Astrocyte of the hippocampus (primary cell): ENCODE measurements at regions not wholly inside any gene's neighbourhood (a gene's known extent, or its start where the extent isn't known, plus 50 kb on each side); places are given as distances from the start of the nearest gene placed in this dataset.

Experiments
- DNase-seq: peaks from one replicate; pipeline ENCODE4 v3.0.0; 2011; ENCODE audit warnings: low read depth, low spot score

DNA sequence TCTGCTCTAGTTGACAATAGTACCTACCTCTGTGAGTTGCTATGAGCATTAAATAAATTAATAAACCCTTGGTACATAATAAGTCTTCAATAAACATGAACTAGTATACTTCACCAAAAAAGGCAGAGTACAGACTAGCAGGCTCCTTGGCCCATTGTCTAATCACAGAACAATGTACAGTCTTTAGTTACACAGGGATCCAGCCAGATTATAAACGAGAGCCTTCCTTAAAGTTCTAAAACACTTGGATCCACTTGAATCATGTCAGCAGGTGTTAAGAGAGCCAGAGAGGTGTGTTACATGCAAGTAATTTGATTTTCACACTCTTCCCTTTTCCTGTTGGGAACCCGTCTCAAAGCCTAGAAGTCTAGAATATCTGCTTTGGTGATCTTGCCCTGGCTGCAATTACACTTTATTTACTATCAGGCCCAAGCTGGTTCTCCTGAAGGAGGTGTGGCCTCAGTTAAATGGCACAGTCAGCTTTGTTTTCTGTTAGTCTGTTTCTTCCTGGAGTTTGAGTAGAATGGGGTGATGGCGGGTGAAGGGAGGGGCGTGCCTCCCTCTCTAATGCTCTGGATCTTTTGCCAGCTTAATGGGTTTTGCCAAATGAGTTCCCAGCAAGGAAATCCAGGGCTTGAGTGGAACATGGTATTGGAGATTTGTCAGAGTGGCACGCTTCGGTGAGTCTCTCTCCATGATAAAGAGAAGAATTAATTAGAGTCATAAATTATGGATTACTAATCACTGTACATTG, 570.9 kb upstream of the CAMK1G start:
- DNase-seq = no peak

DNA sequence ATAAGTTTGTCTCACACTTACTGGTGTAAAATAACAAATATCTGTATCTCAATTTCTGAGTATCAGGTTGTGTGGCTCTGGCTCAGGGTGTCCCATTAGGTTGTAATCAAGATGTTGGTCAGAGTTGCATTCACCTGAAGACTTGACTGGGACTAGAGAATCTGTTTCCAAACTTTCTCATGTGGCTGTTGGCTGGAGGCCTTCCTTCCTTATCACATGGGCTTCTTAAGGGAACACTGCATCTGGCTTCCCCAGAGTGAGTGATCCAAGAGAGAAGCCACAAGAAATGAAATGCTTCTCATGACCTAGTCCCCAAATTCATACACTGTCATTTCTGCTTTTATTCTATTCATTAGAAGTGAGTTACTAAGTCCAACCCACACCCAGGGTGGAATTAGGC, 568.4 kb upstream of the CAMK1G start:
- DNase-seq = no peak

- no peak for DNase-seq
Observed at GRCh38 chr1:209021622-209022021, 561.9 kb upstream of the CAMK1G start.

DNA sequence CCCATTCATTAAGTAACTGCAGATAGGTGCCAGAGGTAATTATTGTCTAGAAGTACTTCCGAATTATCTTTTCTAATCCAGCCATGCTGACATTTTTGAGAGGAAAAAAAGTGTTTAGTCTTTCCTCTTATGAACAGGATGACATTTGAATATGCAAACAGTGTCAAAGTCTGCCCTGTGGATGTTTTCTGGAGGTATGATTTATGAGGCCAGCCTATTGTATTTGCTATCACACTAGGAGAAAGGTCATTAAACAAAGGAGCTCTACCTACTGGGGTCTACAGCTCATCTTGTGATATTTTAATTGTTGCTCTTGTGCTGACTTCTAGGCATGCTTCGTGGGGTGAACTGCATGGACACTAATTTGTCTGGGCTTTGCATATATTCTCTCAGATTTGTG, 559.7 kb upstream of the CAMK1G start:
- no peak for DNase-seq

DNA sequence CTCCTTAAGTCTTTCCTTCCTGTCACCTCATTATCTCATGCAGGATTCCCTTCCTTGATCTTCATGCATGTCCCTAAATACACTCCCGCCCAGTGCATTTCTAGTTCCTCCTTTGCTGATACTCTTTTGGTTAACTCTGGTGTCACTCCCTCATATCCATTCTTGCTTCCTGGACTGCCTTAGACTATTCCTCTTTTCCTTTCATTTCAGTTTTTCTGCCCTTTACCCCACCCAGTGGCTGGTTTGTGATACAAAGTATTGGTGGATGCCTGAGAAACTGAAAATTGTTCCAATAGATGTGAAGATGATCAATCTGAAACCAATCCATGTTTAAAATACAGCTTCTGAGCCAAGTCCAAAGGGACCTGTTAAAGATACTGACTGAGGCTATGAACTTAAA, 553.8 kb upstream of the CAMK1G start:
- DNase-seq = peak; percentile 14

DNA sequence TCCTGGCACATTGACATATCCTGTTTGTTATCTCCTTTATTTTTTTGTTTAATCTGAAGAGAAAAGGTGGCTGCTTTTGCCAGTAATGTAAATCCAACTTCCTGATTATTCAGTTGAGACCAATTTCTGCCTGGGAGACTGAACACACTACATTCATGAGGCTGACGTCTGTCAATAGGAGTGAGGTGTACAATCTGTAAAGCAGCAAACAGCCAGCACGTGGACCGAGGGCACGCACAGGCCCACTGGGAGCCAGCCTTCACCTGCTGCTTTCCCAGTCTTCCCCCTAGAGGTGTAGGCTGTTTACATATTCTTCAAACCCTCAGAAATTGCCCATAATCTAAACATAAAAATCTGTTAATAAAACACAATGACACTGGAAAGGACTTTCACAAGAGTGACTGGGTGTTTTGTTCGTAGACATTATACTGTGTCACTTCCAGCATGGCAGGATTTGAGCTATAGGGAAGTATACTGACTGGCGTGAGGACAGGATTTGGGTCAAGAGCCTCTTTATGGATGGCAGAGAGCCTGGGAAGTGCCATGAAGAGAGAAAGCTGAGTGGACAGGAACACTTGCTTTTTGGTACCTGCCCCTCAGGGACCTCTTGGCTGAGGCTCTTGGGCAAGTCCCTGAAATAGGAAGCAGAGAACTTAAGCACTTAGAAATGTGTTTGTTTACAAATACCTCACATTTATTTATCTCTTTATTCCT, 552.9 kb upstream of the CAMK1G start:
- no peak for DNase-seq

DNA sequence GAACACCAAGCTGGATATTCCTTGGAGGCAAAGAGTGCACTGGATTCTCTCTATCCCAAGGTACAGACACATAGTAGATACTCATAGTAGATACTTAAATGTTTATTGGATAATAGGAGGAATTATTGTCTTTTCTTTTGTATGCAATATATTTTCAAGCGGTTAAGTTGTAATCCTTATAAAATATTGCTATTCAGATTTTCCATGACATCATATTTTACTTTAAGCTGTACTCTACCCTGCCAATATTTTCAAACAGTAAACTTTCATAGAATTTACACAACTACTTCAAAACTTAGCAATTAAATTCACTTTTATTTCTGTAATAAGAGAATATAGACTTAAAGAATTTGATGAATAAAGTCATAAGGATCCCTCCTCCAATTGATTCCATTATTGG, 546.5 kb upstream of the CAMK1G start:
- no peak for DNase-seq

GRCh38 chr1:209038316-209038715, 545.2 kb upstream of the CAMK1G start:
- no peak for DNase-seq

- no peak for DNase-seq
Observed at GRCh38 chr1:209038735-209039134, 544.8 kb upstream of the CAMK1G start.

DNA sequence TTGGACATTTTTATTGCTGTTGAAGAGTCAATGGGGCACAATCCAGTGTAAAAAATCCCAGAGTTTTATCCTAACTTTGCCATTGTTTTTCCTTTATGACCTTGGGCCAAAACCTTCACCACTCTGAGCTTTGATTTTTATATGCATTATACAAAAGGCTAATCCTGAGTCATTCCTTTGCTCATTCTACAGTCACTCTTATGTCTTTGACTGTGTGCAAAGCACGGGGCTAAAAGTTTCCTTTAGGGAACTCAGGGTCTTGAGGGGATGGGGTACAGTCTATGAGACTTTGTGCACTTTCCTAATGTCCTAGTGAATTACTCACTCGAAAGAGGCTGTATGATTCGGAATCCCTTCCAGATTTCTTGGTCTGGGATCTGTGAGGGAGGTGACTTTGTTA, 543.2 kb upstream of the CAMK1G start:
- DNase-seq = no peak

- no peak for DNase-seq
Observed at GRCh38 chr1:209041927-209042326, 541.6 kb upstream of the CAMK1G start.

GRCh38 chr1:209042413-209042812, 541.1 kb upstream of the CAMK1G start:
- no peak for DNase-seq

- DNase-seq = peak; percentile 69
Observed at GRCh38 chr1:209045331-209046057, 538.0 kb upstream of the CAMK1G start.

DNA sequence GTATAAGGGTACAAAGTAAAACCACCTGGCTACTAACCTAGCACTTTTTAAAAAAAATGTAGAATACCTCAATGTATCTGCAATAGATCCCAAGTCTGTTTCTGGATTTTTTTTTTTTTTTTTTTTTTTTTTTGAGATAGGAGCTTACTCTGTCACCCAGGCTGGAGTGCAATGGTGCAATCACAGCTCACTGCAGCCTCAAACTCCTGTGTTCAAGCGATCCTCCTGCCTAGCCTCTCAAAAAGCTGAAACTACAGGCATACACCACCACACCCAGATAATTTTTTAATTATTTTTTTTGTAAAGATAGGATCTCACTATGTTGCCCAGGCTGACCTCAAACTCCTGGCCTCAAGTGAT, 537.5 kb upstream of the CAMK1G start:
- DNase-seq = no peak

- no peak for DNase-seq
Observed at GRCh38 chr1:209046935-209047334, 536.6 kb upstream of the CAMK1G start.

DNA sequence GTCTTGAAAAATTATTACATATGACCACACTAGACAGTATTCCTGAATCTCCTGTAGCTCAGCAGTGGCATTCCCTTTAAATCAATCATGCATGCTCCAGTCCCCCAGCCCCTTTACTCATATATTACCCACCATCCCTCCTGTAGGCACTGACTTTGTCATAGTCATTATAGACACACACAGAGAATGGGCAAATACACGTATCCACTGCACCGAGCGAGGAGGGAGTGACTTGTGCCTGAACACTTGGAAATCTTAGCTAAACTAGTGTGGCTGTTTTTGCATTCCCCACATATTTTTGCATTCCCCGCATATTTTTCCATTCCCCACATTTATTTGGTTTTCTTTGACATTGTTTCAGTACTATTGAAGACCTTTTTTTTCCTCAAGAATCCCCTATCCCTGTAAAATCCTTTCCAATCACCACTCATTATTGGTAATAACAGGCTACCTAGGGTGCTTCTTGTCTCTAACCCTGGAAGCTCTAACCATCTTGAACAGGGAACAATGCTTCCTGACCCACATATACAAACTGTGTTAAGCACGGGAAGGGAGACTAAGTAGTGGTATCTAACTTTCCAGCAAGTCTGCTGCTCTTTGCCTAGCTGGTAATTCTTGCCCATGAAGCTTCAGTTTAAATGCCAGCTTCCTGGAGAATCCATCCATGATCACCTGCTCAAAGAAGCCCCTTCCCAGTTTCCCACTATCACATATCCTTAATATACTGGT, 534.4 kb upstream of the CAMK1G start:
- DNase-seq = peak; percentile 81

GRCh38 chr1:209051570-209051969, 531.9 kb upstream of the CAMK1G start:
- DNase-seq = no peak

DNA sequence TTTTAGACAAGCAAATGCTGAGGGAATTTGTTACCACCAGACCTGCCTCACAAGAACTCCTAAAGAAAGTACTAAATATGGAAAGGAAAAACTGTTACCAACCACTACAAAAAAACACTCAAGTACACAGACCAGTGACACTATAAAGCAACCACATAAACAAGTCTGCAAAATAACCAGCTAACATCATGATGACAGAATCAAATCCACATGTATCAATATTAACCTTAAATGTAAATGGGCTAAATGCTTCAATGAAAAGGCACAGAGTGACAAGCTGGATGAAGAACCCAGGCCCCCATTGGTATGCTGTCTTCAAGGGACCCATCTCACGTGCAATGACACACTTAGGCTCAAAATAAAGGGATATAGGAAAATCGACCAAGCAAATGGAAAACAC, 529.9 kb upstream of the CAMK1G start:
- no peak for DNase-seq

DNA sequence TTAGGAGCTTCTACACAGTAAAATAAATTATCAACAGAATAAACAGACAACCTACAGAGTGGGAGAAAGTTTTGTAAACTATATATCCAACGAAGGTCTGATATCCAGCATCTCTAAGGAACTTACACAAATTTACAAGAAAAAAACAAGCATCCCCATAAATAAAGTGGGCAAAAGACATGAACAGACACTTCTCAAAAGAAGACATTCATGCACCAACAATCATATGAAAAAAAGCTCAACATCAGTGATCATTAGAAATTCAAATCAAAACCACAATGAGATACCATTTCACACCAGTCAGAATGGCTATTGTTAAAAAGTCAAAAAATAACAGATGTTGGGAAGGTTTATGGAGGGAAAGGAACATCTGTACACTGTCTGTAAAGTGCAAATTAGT, 526.4 kb upstream of the CAMK1G start:
- no peak for DNase-seq

GRCh38 chr1:209057901-209058300, 525.6 kb upstream of the CAMK1G start:
- DNase-seq = no peak

- no peak for DNase-seq
Observed at GRCh38 chr1:209059376-209059775, 524.1 kb upstream of the CAMK1G start.

DNA sequence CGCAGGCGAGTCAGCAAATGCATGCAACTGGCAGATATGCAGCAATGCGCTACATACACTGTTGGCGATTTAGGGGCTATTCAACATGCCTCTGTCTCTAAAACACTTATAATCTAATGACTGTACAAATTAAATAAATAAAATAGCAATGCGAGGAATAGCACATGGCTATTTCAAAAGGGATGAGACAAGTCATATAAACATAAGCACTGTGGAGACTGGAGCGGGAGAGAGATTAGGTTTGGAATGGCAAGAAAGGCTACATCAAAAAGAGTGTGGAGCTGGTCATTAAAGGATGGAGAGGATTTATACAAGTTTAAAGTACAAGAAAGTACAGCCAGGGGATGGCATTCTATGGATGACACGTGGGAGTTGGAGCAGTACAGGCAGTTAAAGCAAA, 523.5 kb upstream of the CAMK1G start:
- no peak for DNase-seq
